Body of pancreas (tissue), 4 donors: ENCODE measurements at regions not wholly inside any gene's neighbourhood (a gene's known extent, or its start where the extent isn't known, plus 50 kb on each side); places are given as distances from the start of the nearest gene placed in this dataset.

ENCODE experiments used
- ATAC-seq: fragments of 150-250 bp; one replicate; pipeline ENCODE4 v1.9.1; 2016
- DNase-seq, 4 donors: peaks; one replicate each; pipeline ENCODE4 v3.0.0-alpha.2; 2019
- H3K27ac ChIP-seq, 4 donors: fragments of 200-600 bp; sonication (generic); 1 replicate in 3 of 4; 2 replicates in 1 of 4; pipeline versions ENCODE4 v1.5.1 to v1.6.1; 2016 to 2019; ENCODE audit warnings: mild to moderate bottlenecking in 1 of 4, mixed read lengths in 1 of 4, moderate library complexity in 1 of 4
- H3K27me3 ChIP-seq, 2 donors: fragments of 200-600 bp; sonication (generic); one replicate each; pipeline ENCODE4 v1.6.0; 2016; ENCODE audit warnings: mild to moderate bottlenecking in 1 of 2
- H3K36me3 ChIP-seq, 2 donors: fragments of 200-600 bp; sonication (generic); replicated peaks in 1 of 2; 2 replicates each; pipeline ENCODE4 v1.5.1; 2016; ENCODE audit warnings: low read depth in 2 of 2; ENCODE audit not compliant: insufficient read depth in 1 of 2
- H3K4me1 ChIP-seq: fragments of 200-600 bp; sonication (generic); one replicate; pipeline ENCODE4 v1.6.0; 2016
- H3K4me3 ChIP-seq, 2 donors: fragments of 200-600 bp; sonication (generic); 1 replicate in 1 of 2; 2 replicates in 1 of 2; pipeline ENCODE4 v1.5.1; 2016 to 2019
- H3K9me3 ChIP-seq, 3 donors: fragments of 200-600 bp; sonication (generic); 1 replicate in 2 of 3; 2 replicates in 1 of 3; pipeline ENCODE4 v1.5.1; 2016
- CTCF ChIP-seq, 7 experiments: fragments of 450-650 bp in 4 of 7; fragments of 200-600 bp in 3 of 7; sonication (generic) in 3 of 7; IDR thresholded peaks; one replicate each; pipeline ENCODE4 v1.5.1; 2016 to 2019; ENCODE audit warnings: antibody characterized with exemption in 7 of 7
- POLR2A ChIP-seq, 3 donors: fragments of 450-650 bp; IDR thresholded peaks; one replicate each; pipeline ENCODE4 v1.6.1; 2016; ENCODE audit warnings: antibody characterized with exemption in 3 of 3, mild to moderate bottlenecking in 2 of 3
- WGBS, 2 donors: methylation state at CpG; one replicate each; pipeline ENCODE4 v1.1.5; 2017; 5-methylcytosine and 5-hydroxymethylcytosine counted together
- intact Hi-C: fragments of 100-400 bp; cut with DNase I; formaldehyde crosslinking; loops from one replicate; pipeline ENCODE4 v1.15.1; 2023

- TF ChIP-seq POLR2A (IDR thresholded peaks at IDR 0.05) (no peak), CTCF (IDR thresholded peaks at IDR 0.05) (no peak)
- no peak overlapping the region for H3K27ac ChIP-seq
- intact Hi-C loops, result no loop called here
- H3K4me3 ChIP-seq, result no peak overlapping the region
- 62 to 63% methylated on average over 1 of the region's 1 CpG for WGBS, 2 donors
- no peaks in the 10 kb centered on the region for H3K36me3 ChIP-seq
- H3K27me3 ChIP-seq, result no peaks in the 10 kb centered on the region
- no peak for ATAC-seq
- H3K4me1 ChIP-seq, result no peaks in the 10 kb centered on the region
- H3K9me3 ChIP-seq, result no peaks in the 10 kb centered on the region
- DNase-seq, result no peak
Measured at GRCh38 chr7:41067576-41067975, 635.3 kb downstream of the INHBA start.

- no peaks in the 10 kb centered on the region for H3K4me1 ChIP-seq
- intact Hi-C loops, result no loop called here
- no peak for ATAC-seq
- H3K27me3 ChIP-seq, result no peaks in the 10 kb centered on the region
- no peak for DNase-seq
- no peak overlapping the region for H3K27ac ChIP-seq
- 60 to 84% methylated on average over 4 of the region's 4 CpGs for WGBS, 2 donors
- no peak for TF ChIP-seq POLR2A (IDR thresholded peaks at IDR 0.05)
- TF ChIP-seq CTCF (IDR thresholded peaks at IDR 0.05), result no peak
- H3K36me3 ChIP-seq, result no peaks in the 10 kb centered on the region
- H3K9me3 ChIP-seq, result no peaks in the 10 kb centered on the region
- no peak overlapping the region for H3K4me3 ChIP-seq
Measured at GRCh38 chr7:41065663-41066062, 637.2 kb downstream of the INHBA start.

- no peaks in the 10 kb centered on the region for H3K4me1 ChIP-seq
- H3K9me3 ChIP-seq, result no peaks in the 10 kb centered on the region
- TF ChIP-seq CTCF (IDR thresholded peaks at IDR 0.05) (no peak), POLR2A (IDR thresholded peaks at IDR 0.05) (no peak)
- ATAC-seq (no peak), DNase-seq (no peak)
- H3K27me3 ChIP-seq, result no peaks in the 10 kb centered on the region
- intact Hi-C loops, result no loop called here
- no peak overlapping the region for H3K4me3 ChIP-seq
- no peak overlapping the region for H3K27ac ChIP-seq
- 52% methylated on average over 4 of the region's 4 CpGs for WGBS, 2 donors
- H3K36me3 ChIP-seq, result no peaks in the 10 kb centered on the region
Measured at GRCh38 chr7:41063116-41063515, 639.8 kb downstream of the INHBA start.

- WGBS, 2 donors, result 67 to 72% methylated on average over 6 of the region's 6 CpGs
- Histone ChIP-seq H3K27ac (no peak overlapping the region), H3K4me3 (no peak overlapping the region), H3K36me3 (no peaks in the 10 kb centered on the region), H3K4me1 (no peaks in the 10 kb centered on the region), H3K27me3 (no peaks in the 10 kb centered on the region), H3K9me3 (peaks cover 0 to 3% (median 0%) of the 10 kb centered on the region in 3 donors)
- intact Hi-C loops, result no loop called here
- no peak for TF ChIP-seq POLR2A (IDR thresholded peaks at IDR 0.05)
- no peak for TF ChIP-seq CTCF (IDR thresholded peaks at IDR 0.05)
- no peak for ATAC-seq
- no peak for DNase-seq
Measured at GRCh38 chr7:41060796-41061195, 642.1 kb downstream of the INHBA start.

GRCh38 chr7:41059796-41060195 lies 643.1 kb downstream of the INHBA start:
- ATAC-seq (no peak), DNase-seq (no peak)
- 37 to 45% methylated on average over 4 of the region's 4 CpGs for WGBS, 2 donors
- no peak overlapping the region for H3K4me3 ChIP-seq
- no peaks in the 10 kb centered on the region for H3K36me3 ChIP-seq
- intact Hi-C loops, result no loop called here
- peaks cover 0 to 3% (median 0%) of the 10 kb centered on the region in 3 donors for H3K9me3 ChIP-seq
- no peaks in the 10 kb centered on the region for H3K27me3 ChIP-seq
- no peak for TF ChIP-seq POLR2A (IDR thresholded peaks at IDR 0.05)
- TF ChIP-seq CTCF (IDR thresholded peaks at IDR 0.05), result no peak
- H3K4me1 ChIP-seq, result no peaks in the 10 kb centered on the region
- no peak overlapping the region for H3K27ac ChIP-seq
